ENCODE measurements at regions not wholly inside any gene's neighbourhood (a gene's known extent, or its start where the extent isn't known, plus 50 kb on each side); places are given as distances from the start of the nearest gene placed in this dataset.
"Not testable (repeated sequence)": the region's sequence is repeated elsewhere in the genome, so short reads cannot be mapped to it uniquely, and the experiment has no call there.

DNA sequence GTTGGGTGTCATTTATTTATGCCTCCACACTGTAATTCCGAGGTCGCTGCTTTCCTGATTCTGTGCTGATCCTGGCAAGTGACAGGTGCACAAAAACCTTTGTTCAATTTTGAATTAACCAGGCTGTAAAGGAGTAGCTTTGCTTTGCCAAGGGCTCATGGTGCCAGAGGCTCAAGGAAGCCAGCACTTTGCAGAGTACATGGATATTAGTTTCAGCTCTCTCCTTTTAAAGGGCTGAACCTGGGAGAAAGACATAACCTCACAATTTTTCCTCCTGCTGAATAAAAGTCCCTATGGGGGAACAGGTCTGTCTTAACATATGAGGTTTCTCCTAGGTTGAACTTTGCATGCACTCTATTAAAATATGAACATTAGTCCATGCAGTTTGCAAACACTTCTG, 227.6 kb upstream of the WSB1 start:
- DNase-seq, result no peak

- DNase-seq, result no peak
Observed at GRCh38 chr17:27069842-27070508, 223.9 kb upstream of the WSB1 start.

DNA sequence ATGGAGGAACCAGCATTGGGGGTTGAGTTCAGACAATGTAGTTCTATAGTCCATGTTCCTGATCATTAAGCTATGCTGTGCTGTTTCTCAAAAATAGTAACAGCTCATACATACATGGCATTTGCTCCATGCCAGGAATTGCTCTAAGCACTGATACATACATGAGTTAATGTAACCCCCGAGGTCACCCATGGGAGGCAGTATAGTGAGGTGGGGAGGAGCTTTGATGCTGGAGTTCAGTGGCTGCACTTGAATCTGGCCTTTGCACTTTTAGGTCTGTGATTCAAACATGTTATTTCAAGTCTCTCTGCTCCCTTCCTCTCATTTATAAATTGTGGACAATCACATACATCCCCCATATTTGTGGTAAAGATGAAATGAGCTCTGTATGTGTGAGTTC, 223.1 kb upstream of the WSB1 start:
- DNase-seq, result no peak

DNA sequence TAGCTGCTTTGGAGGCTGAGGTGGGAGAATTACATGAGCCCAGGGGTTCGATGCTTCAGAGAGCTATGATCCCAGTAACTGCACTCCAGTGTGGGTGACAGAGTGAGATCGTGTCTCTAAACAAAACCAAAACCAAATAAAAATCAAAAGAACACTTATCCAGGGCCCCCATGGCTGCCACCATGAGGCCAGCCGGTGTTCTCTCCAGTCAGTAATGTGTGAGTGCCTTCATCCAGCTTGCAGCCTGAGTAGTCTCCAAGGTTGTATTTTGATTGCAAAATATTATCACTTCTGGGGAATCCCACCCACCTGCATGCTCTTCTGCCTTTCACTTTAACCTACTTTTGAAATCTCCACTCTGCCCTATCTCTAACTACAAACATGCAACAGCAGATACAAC, 221.0 kb upstream of the WSB1 start:
- DNase-seq, result no peak

DNA sequence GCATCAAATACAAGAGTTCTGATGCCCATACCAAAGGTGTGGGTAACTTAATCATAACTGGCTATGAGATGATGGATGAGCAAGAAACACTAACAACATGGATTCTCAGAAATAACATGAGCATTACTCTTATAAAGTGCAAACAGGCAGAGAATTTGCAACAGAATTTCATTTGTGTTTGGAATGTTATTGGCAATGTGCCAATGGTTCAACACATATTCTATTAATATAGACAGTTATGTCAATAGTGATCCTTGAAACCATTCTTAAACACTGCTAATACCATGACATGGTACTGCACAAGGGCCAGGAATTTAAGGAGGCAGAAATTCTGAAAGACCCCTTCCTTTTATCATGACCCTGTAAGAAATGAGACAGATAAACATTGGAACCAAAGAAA, 217.1 kb upstream of the WSB1 start:
- no peak for DNase-seq

GRCh38 chr17:27078296-27078695, 215.6 kb upstream of the WSB1 start:
- DNase-seq, result no peak

- no peak for DNase-seq
Observed at GRCh38 chr17:27079660-27080059, 214.3 kb upstream of the WSB1 start.

DNA sequence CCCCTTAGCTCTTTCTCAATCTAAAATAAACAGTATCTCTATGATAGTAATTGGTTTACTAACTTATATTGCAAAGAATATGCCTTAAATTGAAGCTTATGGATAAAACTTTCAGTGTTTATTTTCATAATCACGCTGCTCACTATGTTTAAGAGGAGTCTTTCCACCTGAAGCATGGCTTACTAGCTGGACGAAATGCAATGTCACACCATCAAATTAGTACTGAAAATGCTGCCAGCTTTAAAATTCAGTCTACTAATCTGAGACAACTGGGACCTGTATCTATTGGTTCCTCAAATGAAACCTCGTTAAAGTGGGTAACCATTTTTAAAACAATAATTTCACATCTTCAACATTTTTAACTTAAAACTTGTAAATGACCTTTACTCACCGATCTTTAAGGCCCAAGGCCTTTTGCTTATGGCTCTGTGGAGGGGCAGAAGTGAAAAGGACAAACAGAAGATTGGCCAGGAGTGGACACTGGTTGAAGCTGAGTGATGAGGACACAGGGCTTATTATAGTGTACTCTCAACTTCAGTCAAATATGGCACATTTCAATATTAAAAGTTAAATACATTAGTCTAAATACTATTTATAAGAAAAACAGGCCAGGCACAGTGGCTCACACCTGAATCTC, 212.8 kb upstream of the WSB1 start:
- no peak for DNase-seq

GRCh38 chr17:27082023-27082774, 211.7 kb upstream of the WSB1 start:
- DNase-seq, result no peak

- no peak for DNase-seq
Observed at GRCh38 chr17:27082775-27083154, 211.1 kb upstream of the WSB1 start.

GRCh38 chr17:27083408-27084185, 210.3 kb upstream of the WSB1 start:
- no peak for DNase-seq

DNA sequence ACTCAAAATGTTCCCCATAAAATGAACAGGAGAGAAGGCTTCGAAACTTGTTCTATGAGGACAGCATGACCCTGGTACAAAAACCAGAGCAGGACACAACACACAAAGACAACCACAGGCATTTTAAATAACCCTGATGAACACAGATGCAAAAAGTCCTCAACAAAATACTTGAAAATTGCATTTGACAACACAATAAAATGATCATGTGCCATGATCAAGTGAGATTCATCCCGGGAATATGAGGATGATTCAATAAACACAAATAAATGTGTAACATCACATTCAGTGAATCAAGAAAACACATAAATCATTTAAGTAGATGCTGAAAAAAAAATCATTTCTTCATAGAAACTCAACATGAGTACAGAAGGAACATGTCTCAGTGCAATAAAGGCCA, 208.4 kb upstream of the WSB1 start:
- no peak for DNase-seq

DNA sequence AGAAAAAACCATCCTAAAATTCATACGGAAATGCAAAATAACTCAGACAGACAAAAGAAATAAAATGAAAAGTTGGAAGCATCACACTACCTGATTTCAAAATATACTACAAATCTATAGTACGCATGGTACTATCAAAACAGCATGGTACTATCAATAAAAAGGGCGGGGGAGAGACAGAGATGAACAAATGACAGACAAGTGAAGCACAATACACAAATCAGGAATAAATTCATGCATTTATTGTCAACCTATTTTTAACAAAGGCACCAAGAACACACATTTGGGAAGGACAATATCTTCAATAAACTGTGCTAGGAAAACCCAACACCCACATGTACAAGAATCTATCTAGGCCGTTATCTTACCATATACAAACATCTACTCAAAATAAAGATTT, 207.4 kb upstream of the WSB1 start:
- no peak for DNase-seq

GRCh38 chr17:27087935-27088766, 205.8 kb upstream of the WSB1 start:
- DNase-seq, result no peak

DNA sequence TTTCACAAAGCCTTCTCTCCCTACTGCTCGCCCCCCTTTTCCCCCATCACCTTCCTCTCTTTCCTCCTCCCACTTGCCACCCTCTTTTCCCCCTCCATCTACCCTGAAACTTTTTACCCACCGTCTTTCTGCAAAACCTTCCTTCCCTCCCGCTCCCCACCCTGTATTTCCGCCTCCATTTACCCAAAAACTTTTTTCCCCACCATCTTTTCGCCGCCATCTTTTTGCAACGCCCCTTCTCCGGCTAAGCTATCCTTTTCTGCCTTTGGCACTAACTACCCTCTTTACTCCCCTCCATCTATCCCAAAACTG, 205.2 kb upstream of the WSB1 start:
- no peak for DNase-seq

GRCh38 chr17:27089079-27089928, 204.6 kb upstream of the WSB1 start:
- not testable (repeated sequence) for DNase-seq

DNA sequence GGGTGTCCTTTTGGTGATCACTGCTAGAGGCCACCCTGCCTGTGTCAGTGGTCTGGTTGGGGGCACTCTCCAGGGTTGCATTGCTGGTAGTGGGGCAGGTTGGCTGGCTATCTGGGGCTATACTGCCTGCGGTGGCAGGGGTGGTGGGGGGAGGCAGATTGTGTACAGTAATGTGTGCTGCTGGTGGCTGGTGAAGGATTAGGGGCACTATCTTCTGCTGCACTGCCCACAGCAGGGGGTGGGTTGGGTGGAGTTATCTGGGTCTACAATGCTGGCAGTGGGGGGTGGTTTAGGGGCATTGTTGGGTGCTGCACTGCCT, 204.0 kb upstream of the WSB1 start:
- DNase-seq, result no peak

- DNase-seq, result not testable (repeated sequence)
Observed at GRCh38 chr17:27090450-27091042, 203.4 kb upstream of the WSB1 start.

DNA sequence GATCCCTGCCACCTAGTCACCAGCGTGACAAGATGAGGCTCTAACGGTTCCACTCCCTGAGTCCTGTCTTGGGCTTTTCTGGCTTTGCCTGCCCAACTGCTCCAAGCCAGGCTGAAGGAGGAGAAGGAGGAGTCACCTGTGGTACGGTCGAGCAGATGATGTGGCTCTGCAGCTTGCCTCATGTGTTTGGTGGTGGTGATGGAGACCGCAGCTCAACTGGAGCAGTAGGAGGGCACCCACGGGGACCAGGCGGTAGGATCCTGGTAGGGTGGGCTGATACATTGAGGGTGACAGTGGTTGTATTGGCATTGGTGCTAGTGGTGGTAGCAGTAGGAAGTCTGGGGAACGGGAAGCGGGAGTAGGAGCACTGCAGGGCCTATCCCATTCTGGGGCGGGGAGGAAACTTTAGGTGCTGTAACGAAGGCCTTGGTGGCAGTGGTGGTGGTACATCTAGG, 202.8 kb upstream of the WSB1 start:
- no peak for DNase-seq

GRCh38 chr17:27094179-27094578, 199.7 kb upstream of the WSB1 start:
- not testable (repeated sequence) for DNase-seq

DNA sequence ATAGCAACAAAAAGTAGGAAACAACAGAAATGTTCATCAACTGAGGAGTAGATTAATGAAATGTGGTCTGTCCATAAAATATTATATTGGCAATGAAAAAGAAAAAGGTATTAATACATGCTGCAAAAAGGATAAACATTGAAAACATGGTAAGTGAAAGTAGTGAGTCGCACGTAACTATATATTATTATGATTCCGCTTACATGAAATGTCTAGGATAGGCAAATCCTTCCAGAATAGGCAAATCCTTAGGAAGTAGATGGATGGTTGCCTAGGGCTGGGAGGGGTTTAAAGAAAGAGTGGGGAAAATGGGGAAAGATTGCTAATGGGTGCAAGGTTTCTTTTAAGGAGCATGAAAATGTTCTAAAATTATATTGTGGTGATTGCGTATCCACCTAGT, 198.1 kb upstream of the WSB1 start:
- DNase-seq, result not testable (repeated sequence)
